ENCODE measurements at regions not wholly inside any gene's neighbourhood (a gene's known extent, or its start where the extent isn't known, plus 50 kb on each side); places are given as distances from the start of the nearest gene placed in this dataset.

- TF ChIP-seq ZNF274 (IDR thresholded peaks at IDR 0.05; ENCODE audit: low read depth, low read length) (no peak), SUZ12 (IDR thresholded peaks at IDR 0.05; ENCODE audit: extremely low read depth, insufficient read depth, insufficient read length) (no peak), YY1 (IDR thresholded peaks at IDR 0.05; ENCODE audit: insufficient read depth, insufficient read length) (no peak)
Observed at GRCh38 chr3:66585520-66586095, 84.8 kb upstream of the LRIG1 start.
